AG09309 (cell line): ENCODE measurements at regions not wholly inside any gene's neighbourhood (a gene's known extent, or its start where the extent isn't known, plus 50 kb on each side); places are given as distances from the start of the nearest gene placed in this dataset.
A peak's percentile ranks its signal among the peaks of the same experiment; 100 is the strongest.

Source experiments
- DNase-seq: peaks from one replicate; pipeline ENCODE4 v3.0.0-alpha.2; 2010; ENCODE audit warnings: low read depth
- H3K4me3 ChIP-seq: 2 replicates; pipeline ENCODE4 v1.5.1; 2011; ENCODE audit warnings: mild to moderate bottlenecking, low read depth, low read length, moderate library complexity; ENCODE audit not compliant: control insufficient read depth
- CTCF ChIP-seq: IDR thresholded peaks from 2 replicates; pipeline ENCODE4 v1.5.1; 2011; ENCODE audit warnings: mild to moderate bottlenecking, low read depth, low read length, inconsistent platforms; ENCODE audit not compliant: insufficient read depth, control insufficient read depth; ENCODE audit errors: missing control alignments

DNA sequence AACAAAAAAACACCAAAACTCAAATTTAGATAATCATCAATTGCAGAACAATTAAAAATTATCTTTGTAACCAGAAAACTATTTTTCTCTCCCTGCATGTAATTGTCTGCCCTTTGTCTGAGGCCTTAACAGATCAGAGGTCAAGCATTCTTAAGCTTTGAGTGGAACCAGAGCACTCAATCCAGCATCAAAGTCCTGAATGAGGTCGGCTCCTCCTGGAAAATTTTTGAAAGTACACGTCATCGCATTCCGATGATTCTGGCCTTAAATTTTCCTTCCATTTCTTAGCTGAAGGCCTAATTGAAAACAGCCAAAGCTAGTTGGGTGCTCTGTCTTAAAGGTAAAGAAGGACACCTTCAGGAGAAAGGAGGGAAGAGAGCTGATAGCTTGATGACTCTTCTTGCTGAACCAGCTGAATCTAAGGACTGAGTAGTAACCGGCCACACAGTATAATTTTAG is 510.2 kb upstream of the SULF2 start:
- DNase-seq = peak; percentile 89
- H3K4me3 ChIP-seq = no peak overlapping the region
- TF ChIP-seq CTCF = peak; percentile 68

GRCh38 chr20:48294942-48295341 is 509.7 kb upstream of the SULF2 start:
- no peak for DNase-seq
- H3K4me3 ChIP-seq = no peak overlapping the region
- no peak for TF ChIP-seq CTCF

GRCh38 chr20:48294196-48294595 is 508.9 kb upstream of the SULF2 start:
- no peak for DNase-seq
- no peak overlapping the region for H3K4me3 ChIP-seq
- TF ChIP-seq CTCF = no peak

DNA sequence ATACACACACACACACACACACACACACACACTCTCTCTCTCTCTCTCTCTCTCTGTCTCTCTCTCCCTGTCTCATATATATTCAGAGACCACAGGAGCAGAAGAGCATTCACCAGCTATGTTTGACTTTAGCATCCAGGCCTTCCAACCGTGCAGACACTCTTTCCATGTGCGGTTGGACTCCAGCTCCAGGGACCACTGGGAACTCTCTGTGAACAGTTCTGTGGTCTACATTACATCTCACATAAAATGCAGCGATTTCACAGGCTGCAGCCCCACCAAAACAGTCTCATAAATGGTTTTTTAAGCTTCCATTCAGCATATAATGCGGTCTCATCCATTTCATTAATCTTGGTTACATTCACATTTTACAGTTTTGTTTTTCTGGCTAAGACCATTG is 508.4 kb upstream of the SULF2 start:
- TF ChIP-seq CTCF = no peak
- no peak for DNase-seq
- no peak overlapping the region for H3K4me3 ChIP-seq

GRCh38 chr20:48292806-48293205 is 507.5 kb upstream of the SULF2 start:
- DNase-seq = no peak
- TF ChIP-seq CTCF = no peak
- H3K4me3 ChIP-seq = no peak overlapping the region

DNA sequence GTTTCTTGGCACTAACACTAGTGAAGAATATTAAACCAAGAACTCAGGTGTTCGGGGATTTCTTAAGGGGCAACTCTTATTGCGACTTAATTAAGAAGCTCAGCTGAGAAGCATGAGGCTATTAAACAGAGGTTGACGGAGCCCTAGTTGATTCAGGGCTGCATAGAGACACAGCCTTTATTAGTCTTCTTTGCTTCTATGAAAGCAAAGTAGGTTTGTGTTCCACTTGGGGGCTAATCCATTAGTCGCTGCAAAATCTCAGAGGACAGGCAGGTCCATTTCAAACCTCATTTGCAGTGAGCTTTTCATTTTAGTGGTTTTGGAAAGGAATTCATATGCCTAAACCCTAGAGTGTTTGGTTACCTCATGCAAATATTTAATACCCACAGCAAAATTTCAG is 506.6 kb upstream of the SULF2 start:
- DNase-seq = no peak
- TF ChIP-seq CTCF = no peak
- H3K4me3 ChIP-seq = no peak overlapping the region

DNA sequence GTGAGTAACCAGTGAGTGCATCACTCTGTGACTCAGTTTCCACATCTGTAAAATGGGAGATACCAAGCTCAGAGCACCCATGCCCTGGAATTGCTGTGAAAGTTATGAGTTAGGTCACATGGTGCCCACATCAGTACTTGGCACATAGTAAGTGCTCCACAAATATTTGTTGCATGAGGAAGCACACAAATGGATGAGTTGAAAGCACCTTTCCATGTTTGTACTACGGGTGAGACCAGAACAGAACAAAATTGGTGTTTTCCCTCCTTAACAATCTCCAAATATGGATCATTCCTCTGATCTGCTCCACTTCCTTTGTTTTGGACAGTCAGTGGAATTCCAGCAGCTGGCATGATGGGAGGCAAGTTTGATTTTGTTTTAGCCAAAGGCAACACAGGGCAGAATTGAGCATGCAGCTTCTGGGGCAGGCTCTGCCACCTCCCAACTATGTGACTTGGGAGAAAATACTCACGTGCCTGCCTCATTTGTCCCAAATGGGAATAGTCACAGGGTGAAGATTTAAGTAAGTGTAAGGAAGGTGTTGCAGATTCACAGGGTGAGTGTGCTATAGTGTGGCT is 503.7 kb upstream of the SULF2 start:
- H3K4me3 ChIP-seq = no peak overlapping the region
- DNase-seq = no peak
- no peak for TF ChIP-seq CTCF
